GM10847 (cell line): ENCODE measurements at regions not wholly inside any gene's neighbourhood (a gene's known extent, or its start where the extent isn't known, plus 50 kb on each side); places are given as distances from the start of the nearest gene placed in this dataset.

ENCODE experiments used
- POLR2A ChIP-seq: IDR thresholded peaks from 2 replicates; pipeline ENCODE4 v1.6.1; 2011; ENCODE audit not compliant: insufficient read length; ENCODE audit errors: extremely low read depth

DNA sequence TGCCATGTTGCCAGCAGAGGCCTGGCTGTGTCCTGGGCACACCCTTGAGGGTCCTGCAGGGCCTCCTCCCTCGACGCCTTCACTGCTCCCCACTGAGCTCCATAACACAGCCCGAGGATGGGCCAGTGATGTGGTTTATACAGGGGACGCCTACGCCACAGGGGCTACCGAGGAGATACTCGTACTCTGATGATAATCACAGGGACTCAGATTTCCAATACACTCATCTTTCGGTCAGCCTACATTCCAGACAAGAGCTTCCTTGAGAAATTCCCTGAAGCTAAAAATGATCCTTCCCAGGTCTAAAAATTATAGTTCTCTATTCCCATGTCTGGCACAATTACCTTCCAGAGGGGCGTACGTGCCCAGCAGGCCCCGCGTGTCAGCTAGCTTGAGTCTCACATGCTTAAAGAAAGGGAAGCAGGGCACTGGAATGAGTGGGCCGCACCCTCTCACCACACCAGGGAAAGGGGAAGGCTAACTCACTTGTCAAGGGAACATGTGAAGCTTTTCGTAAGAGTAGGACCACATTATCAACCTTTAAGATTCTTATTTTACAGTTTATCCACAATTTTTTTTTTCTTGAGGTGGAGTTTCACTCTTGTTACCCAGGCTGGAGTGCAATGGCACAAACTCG, 159.5 kb upstream of the NDUFV2 start:
- TF ChIP-seq POLR2A: no peak

GRCh38 chr18:8943900-8944870, 158.3 kb upstream of the NDUFV2 start:
- TF ChIP-seq POLR2A: no peak

- no peak for TF ChIP-seq POLR2A
These were observed 157.6 kb upstream of the NDUFV2 start for GRCh38 chr18:8944871-8945245.

DNA sequence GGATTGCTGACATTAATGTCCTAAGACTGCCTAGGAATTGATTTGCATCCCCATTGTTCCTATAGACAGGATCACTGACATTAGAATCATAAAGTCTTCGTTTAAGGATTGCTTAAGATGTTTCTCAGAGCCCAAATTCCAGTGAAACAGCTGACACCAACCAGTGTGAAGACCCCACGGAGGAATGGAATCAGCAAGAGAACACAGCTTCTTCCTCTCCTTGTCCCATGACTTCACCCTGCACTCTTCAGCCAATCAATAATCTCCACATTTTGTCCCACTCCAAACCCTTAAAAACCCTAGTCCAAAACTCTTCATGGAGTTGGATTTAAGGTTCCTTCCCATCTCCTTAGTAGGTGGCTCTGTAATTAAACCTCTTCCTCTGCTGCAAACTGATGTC, 157.0 kb upstream of the NDUFV2 start:
- no peak for TF ChIP-seq POLR2A

- no peak for TF ChIP-seq POLR2A
These were observed 156.2 kb upstream of the NDUFV2 start for GRCh38 chr18:8946066-8946838.

DNA sequence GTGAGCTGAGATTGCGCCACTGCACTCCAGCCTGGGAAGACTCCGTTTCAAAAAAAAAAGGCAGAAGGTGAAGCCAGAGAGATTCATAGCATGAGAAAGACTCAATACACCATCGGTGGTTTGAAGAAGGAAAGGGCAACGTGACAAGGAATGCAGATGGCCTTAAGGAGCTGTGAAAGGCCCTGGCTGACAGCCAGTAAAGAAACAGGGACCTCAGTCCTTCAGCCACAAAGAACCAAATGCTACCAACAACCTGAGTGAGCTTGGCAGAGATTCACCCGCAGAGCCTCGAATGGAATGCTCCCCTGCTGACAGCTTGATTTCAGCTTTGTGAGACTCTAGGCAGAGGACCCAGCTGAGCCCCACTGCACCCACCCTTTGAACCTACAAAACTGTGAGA, 154.9 kb upstream of the NDUFV2 start:
- TF ChIP-seq POLR2A: no peak

GRCh38 chr18:8948011-8948410, 154.5 kb upstream of the NDUFV2 start:
- no peak for TF ChIP-seq POLR2A

- no peak for TF ChIP-seq POLR2A
These were observed 153.9 kb upstream of the NDUFV2 start for GRCh38 chr18:8948471-8949149.

DNA sequence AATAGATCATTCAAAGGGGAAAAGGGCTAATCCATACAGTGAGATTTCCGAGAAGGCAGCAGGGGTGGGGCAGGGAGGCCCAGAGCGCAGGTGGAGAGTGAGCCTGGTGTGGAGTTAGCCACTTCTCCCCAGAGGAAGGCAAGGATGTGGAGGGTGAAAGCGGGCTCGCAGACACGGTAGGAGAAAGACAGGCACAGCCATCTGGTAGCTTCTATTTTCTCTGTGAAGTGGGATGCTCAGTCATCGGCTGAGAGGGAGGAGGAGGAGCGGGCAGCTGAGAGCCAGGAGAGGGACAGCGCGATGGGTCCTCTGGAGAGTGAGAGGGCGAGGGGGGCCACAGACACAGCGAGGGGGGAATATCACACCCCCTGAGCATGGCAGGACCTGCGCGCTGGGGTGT, 153.3 kb upstream of the NDUFV2 start:
- TF ChIP-seq POLR2A: no peak

- TF ChIP-seq POLR2A: no peak
These were observed 151.0 kb upstream of the NDUFV2 start for GRCh38 chr18:8951491-8951890.

- no peak for TF ChIP-seq POLR2A
These were observed 150.3 kb upstream of the NDUFV2 start for GRCh38 chr18:8952174-8952573.

- no peak for TF ChIP-seq POLR2A
These were observed 149.4 kb upstream of the NDUFV2 start for GRCh38 chr18:8952769-8953760.

DNA sequence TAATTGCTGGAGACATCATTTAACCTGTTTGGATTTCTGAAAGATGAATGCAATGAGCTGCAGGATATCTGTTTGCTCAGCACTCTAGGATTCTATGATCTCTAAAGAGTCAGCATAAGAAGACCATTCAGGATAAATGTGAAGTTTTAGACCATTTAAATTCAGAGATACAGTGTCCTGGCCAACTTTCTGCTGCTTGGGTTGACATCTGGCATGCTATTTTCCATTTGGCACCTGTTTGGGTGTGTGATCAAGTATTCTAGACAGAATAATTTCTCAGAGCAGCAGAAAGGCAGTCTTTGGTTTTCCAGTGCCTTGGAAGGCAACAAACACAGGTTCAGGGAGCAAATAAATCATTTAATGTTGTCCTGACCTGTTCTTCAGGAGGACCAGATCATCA, 144.8 kb upstream of the NDUFV2 start:
- TF ChIP-seq POLR2A: no peak

- TF ChIP-seq POLR2A: no peak
These were observed 143.8 kb upstream of the NDUFV2 start for GRCh38 chr18:8958660-8959059.

GRCh38 chr18:8959551-8960135, 142.9 kb upstream of the NDUFV2 start:
- no peak for TF ChIP-seq POLR2A
